HCT116 (cell line): ENCODE measurements at regions not wholly inside any gene's neighbourhood (a gene's known extent, or its start where the extent isn't known, plus 50 kb on each side); places are given as distances from the start of the nearest gene placed in this dataset.

Experiments used
- CBX3 ChIP-seq: IDR thresholded peaks from 2 replicates; pipeline ENCODE4 v1.6.1; 2012; ENCODE audit warnings: low read depth
- CEBPB ChIP-seq: IDR thresholded peaks from 2 replicates; pipeline ENCODE4 v1.6.1; 2012; ENCODE audit warnings: low read depth
- CTCF ChIP-seq, 3 experiments: fragments of 200-600 bp in 1 of 3; sonication (generic) in 1 of 3; IDR thresholded peaks in 2 of 3; conservative IDR thresholded peaks in 1 of 3; 2 replicates each; pipeline ENCODE4 v1.5.1; 2012 to 2017; ENCODE audit warnings: low read depth in 2 of 3, low read length in 2 of 3, antibody characterized with exemption in 1 of 3, borderline replicate concordance in 1 of 3, control low read depth in 1 of 3, mild to moderate bottlenecking in 1 of 3, mixed read lengths in 1 of 3, mixed run types in 1 of 3, moderate library complexity in 1 of 3; ENCODE audit not compliant: insufficient read depth in 1 of 3
- EGR1 ChIP-seq: IDR thresholded peaks from 2 replicates; pipeline ENCODE4 v1.6.1; 2012; ENCODE audit warnings: low read depth
- ELF1 ChIP-seq: IDR thresholded peaks from 2 replicates; pipeline ENCODE4 v1.6.1; 2012; ENCODE audit warnings: low read depth, borderline replicate concordance
- EZH2 ChIP-seq: fragments of 200-600 bp; sonication (generic); IDR thresholded peaks from 2 replicates; pipeline ENCODE4 v1.6.1; 2017; ENCODE audit warnings: antibody characterized with exemption, mixed run types
- EZH2phosphoT487 ChIP-seq: fragments of 200-600 bp; IDR thresholded peaks from 2 replicates; pipeline ENCODE4 v1.6.1; 2018; ENCODE audit warnings: antibody characterized with exemption, borderline replicate concordance
- POLR2A ChIP-seq: IDR thresholded peaks from 2 replicates; pipeline ENCODE4 v1.7.0; 2011; ENCODE audit warnings: borderline replicate concordance; ENCODE audit not compliant: insufficient read depth, insufficient read length; ENCODE audit errors: extremely low read depth
- RAD21 ChIP-seq: IDR thresholded peaks from 2 replicates; pipeline ENCODE4 v1.6.1; 2012; ENCODE audit warnings: low read depth, mild to moderate bottlenecking
- SP1 ChIP-seq: IDR thresholded peaks from 2 replicates; pipeline ENCODE4 v1.6.1; 2012; ENCODE audit warnings: low read depth
- SRF ChIP-seq: IDR thresholded peaks from 2 replicates; pipeline ENCODE4 v1.6.1; 2012; ENCODE audit warnings: low read depth
- YY1 ChIP-seq: IDR thresholded peaks from 2 replicates; pipeline ENCODE4 v1.6.1; 2011; ENCODE audit warnings: low read length, low read depth, moderate library complexity, mild to moderate bottlenecking; ENCODE audit not compliant: insufficient replicate concordance; ENCODE audit errors: extremely low read depth

DNA sequence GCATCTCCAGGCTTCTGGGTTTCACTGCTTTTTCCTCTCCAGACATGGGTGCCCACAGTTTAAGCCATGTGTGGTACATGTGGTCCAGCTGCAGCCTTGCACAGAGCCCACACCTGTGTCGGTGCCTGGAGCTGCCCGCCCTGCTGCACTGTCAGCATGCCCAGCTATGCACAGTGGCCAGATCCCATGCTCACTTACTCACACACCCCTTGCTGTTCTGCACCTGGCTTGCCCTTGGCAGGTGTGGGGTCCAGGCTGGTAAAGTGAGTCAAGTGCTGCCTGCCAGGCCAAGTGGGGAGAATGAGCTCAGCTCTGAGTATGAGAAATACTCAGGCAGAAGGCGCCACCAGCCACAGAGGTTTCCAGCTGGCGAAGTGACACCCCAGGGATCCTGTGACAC is 739.9 kb downstream of the CDH11 start:
- TF ChIP-seq CTCF (IDR thresholded peaks at IDR 0.05 in 2 of 3, conservative IDR thresholded peaks at IDR 0.05 in 1 of 3; ENCODE audit: borderline replicate concordance in 1 of 3, insufficient read depth in 1 of 3, low read depth in 2 of 3, low read length in 2 of 3) (no peak), EZH2phosphoT487 (no peak), POLR2A (no peak), CEBPB (no peak), RAD21 (no peak), EZH2 (no peak), SP1 (no peak), SRF (no peak), EGR1 (no peak), CBX3 (no peak), YY1 (no peak), ELF1 (no peak)
